NCI-H748 (cell line): ENCODE measurements at regions not wholly inside any gene's neighbourhood (a gene's known extent, or its start where the extent isn't known, plus 50 kb on each side); places are given as distances from the start of the nearest gene placed in this dataset.
A peak's percentile ranks its signal among the peaks of the same experiment; 100 is the strongest.
"Not testable (repeated sequence)": the region's sequence is repeated elsewhere in the genome, so short reads cannot be mapped to it uniquely, and the experiment has no call there.

Source experiments
- DNase-seq: peaks from one replicate; lab custom pipeline; 2025; ENCODE audit not compliant: unreplicated experiment; lab: John Stamatoyannopoulos, UW

DNA sequence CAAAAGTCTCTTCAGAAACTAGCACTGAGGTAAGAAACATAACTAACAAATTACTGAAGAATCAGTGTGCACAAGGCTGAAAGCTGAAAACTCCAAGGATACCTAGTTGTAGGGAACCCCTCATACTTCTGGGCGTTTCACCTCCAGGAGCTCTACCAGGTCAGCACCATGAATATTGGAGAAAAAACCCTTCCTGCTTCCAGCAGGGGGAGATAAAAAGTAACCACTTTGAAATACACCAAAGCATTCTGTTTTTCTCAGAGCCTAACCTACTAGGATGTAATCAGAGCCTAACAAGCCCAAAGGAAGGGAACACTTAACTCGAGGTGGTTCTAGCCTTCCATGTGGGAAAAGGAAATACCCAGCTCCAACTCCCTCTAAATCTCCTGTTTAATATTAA is 175.8 kb upstream of the MME start:
- peak; percentile 0 for DNase-seq

DNA sequence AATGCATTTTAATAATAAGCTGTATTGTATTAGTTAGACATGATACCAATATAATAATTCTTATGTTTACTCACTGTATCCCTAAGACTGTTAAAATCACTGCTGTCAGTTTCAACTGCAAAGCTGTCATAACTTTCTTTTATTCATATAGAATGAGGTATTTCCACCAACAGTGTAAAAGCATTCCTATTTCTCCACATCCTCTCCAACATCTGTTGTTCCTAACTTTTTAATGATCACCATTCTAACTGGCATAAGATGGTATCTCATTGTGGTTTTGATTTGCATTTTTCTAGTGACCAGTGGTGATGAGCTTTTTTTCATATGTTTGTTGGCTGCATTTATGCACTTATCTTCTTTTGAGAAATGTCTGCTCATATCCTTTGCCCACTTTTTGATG is 177.6 kb upstream of the MME start:
- DNase-seq: not testable (repeated sequence)

DNA sequence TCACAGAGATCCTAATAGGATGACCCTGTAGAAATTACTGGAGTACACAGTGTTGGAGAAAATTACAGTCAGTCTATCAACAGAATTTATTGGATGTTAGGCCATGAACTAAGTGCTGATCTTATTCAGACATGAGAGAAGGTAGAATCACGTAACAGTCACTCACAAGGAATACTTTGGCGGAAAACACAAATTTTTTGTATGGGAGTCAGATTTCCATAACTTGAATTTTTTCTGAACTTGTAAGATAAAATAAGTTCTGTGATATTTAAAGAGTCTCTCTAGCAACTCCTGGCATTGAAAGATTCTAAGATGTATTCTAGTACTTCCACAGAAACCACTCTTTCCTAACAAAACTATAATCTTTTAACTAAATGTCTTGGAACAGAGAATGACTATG is 178.8 kb upstream of the MME start:
- no peak for DNase-seq

DNA sequence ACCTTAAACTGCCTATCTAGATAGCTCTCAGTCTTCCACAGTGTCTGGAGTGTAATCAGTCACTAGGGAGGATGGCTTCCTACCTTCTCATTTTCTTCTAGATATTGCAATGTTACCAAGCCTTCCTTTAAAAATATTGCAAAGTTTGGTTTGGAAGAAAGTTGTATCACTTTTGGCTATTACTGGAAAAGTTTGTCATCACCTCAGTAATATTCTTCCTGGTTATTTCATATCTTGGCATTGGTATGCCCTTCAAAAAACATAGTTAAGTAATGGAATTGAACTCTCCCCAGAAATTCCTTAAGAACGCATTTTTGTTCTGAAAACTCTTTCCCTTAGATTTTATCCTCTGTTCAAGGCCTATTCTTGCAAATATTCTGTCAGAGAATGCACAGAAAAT is 179.3 kb upstream of the MME start:
- no peak for DNase-seq

DNA sequence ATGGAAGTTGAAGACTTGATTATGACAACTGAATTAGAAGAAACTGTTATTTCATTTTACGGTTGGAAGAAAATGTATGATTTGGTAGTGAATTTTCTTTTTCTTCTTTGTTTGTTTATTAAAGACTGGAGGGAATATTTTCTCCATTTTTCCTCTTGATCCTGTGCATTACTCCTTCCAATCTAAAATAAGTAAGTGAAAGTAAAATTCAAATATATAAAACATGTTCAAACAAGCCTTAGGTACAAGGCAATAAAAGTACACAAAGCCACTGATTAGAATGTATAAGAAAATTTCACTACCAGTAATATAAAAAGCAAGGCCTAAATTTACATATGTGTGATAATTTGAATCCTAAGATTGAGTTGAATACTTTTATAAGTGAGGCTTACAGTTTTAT is 181.2 kb upstream of the MME start:
- DNase-seq: no peak

DNA sequence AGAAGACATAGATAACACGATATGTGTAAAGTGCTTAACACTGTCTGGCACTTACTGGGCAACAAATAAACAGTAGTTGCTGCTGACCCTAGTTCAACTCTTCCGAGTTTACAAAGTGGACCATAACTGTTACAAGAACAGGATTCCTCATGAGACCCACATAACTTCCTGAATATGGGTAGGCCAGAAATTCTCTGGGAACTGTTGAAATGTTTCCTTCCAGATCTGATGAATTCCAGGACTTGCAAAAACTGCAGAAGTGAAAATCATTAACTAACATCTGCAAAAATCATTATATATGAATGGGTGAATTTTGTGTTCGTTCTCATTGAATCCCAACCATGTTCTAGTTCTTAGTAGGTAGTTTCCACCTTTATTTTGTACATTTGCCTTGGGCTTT is 181.7 kb upstream of the MME start:
- DNase-seq: no peak

DNA sequence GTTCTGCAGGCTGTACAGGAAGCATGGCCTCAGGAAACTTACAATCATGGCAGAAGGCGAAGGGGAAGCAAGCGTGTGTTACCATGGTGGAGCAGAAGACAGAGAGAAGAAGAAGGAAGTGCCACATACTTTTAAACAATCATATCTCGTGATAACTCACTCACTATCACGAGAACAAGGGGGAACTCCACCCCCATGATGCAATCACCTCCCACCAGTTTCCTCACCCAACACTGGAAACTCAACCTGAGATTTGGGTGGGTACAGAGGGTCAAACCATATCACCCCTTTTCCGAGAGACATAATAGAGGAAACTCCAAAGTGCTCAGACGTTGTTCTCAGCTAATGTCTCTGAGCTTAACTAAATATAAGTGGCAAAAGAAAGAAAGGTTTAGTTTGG is 186.3 kb upstream of the MME start:
- no peak for DNase-seq

DNA sequence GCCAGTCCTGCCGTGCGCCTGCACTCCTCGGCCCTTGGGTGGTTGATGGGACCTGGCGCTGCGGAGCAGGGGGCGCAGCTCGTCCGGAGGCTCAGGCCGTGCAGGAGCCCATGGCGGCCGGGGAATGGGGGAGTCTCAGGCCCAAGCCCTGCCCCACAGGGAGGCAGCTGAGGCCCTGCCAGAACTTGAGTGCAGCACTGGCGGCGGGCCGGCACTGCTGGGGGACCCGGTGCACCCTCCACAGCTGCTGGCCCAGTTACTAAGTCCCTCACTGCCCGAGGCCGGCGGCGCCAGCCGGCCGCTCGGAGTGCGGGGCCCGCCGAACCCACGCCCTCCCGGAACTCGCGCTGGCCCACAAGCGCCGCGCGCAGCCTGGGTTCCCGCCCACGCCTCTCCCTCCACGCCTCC is 190.9 kb upstream of the MME start:
- DNase-seq: no peak

DNA sequence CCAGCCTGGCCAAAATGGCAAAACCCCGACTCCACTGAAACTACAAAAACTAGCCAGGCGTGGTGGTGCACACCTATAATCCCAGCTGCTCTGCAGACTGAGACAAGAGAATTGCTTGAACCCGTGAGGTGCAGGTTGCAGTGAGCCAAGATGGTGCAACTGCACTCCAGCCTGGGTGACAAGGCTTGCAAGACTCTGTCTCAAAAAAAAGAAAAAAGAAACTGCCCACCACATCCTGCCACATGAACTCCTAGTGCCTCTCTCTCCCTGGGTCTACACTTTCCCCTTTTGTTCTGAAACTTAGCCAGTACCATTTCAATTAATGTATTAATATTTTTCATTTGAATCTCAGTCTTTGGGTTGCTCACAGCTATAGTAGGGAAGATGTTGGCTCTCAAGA is 192.2 kb upstream of the MME start:
- no peak for DNase-seq

DNA sequence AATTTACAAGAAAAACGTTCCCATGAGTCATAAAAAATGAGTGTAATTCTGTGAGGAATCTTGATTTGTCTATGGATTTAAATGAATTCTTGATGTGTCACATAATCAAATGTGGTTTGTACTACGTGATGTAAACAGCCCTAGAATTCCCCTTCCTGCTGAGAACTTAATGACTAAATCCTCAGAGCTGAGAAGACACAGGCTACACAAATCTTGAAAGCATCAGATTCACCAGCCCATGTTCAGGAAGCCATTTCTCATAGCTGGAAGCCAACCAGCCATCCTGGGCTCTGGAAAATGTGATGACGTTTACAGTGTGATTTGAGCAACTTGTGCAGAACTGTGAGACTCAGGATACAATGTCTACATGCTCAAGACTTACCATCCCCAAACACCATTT is 193.7 kb upstream of the MME start:
- no peak for DNase-seq

DNA sequence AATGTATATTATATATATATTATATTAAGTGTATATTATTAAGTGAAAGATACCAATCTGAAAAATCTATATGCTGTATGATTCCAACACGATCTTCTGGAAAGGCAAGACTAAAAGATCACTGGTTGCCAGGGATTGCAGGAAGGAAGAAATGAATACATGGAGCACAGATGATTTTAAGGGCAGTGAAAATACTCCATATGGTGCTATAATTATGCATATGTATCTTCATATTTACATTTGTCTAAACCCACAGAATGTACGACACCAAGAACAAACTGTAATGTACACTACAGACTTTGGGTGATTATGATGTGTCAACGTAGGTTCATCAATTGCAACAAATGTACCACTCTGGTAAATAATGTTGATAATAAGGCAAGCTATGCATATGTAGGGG is 194.7 kb upstream of the MME start:
- no peak for DNase-seq

DNA sequence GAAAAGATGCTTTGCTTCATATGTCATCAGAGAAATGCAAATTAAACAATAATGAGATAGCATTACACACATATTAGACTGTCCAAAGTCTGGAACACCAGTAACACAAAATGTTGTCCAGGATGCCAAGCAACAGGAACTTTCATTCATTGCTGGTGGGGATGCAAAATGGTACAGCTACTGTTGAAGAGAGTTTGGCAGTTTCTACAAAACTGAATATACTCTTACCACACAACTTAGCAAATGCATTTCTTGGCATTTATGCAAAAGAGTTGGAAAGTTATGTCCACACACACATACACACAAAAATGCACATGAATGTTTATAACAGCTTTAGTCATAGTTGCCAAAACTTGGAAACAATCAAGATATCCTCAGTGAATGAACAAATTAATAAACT is 195.2 kb upstream of the MME start:
- DNase-seq: no peak

DNA sequence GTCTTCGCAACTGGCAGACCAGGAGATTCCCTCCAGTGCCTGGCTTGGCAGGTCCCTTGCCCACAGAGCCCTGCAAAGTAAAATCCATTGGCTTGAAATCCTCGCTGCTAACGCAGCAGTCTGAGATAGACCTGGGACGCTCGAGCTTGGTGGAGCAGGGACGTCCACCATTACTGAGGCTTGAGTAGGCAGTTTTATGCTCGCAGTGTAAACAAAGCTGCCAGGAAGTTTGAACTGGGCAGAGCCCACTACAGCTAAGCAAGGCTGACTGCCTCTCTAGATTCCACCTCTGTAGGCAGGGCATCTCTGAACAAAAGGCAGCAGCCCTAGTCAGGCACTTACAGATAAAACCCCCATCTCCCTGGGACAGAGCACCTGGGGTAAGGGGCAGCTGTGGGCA is 205.0 kb upstream of the MME start:
- DNase-seq: peak; percentile 4

DNA sequence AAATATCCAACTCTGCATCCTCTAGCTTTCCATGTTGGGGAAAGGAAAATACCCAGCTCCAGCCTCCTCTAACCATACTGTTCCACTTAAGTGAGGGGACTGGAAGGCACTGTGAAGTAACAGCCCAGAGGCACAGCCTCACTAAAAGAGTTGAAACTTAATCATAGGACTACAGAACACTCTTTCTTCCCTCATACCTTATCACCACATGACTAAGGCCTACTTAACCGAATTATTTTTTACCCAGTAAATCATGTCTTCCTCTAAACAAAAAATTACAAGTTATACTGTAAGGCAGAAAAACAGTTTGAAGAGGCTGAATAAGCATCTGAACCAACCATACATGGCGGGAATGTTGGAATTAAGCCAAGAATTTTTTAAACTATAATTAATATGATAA is 207.4 kb upstream of the MME start:
- no peak for DNase-seq

DNA sequence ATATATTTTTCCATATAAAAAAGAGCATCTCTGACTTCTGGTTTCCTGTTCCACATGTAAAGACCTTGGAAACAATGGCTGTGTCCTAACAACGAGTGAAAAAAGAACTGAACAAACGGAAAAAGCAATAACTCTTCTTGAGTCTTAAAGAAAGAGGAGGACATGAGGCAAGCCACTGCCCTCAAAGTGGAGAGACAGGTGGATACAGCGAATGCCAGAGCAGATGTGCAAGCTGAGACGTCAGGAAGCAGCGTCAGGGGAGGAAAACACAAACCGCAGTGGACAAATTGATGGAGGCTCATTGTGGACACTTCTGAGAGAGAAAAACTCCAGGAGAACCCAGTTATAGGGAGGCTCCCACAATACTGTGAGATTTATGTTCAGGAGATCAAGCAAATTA is 208.0 kb upstream of the MME start:
- DNase-seq: no peak

DNA sequence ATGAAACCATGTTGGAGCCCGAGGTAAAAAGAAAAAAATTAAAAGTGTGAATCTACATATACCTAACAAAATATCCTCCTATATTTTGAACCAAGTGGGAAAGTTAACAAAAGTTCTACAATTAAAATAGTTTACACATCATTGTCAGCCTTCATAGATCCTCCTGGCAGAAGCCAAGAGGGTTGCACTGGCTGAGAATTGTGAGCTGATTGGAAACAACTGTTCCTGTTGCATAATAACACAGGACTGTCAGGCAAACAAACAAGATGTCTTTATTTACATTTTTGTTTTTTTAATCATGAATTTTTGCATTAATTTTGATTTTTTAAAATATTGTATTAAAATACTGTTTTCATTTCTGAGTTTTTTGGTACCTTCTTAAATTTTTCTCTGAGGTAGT is 215.2 kb upstream of the MME start:
- no peak for DNase-seq

DNA sequence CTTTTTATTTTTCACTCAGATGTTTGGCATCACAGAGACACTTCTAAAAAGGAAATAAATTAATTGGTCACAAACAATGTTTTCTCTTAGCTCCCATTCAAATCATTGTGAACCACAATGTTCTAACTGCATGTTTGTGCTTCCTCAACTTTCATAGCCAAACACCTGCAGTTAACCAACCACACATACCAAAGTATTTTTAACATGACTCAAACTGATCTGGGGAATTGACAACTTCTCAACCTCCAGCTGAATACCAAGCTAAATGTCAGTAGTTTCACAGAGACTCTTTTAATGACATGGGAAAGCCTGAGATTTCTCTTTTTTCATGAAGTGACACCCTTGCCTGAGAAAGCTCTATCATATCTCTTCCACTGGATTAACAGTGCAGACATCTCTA is 217.9 kb upstream of the MME start:
- DNase-seq: no peak

DNA sequence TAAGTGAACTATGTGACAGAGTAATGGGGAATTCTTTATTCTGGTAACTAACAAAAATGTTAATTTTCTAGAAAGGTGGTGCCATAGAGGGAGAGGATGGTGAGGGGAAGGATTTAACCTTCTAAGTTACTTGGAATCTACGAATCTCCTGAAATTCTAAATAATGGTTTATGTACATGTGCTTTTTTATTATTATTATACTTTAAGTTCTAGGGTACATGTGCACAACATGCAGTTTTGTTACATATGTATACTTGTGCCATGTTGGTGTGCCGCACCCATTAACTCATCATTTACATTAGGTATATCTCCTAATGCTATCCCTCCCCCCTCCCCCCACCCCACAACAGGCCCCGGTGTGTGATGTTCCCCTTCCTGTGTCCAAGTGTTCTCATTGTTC is 227.1 kb upstream of the MME start:
- DNase-seq: not testable (repeated sequence)

DNA sequence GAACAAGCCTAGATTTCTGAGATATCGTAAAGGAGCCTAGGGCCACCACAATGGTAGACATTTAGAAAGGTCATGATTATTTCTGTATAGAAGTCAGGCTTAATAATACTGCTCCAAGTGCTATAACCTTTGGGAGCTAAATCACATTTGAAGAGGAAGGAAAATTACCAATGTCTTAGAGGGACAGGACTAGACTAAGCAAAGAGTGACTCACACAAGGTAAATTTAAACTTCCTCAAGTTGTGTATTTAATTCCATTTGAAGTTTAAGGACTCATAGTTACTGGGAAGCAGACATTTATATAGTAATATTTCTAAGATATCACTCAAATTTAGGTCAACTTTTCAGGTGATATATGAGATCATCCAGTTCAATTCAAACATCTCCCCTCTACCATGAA is 227.6 kb upstream of the MME start:
- no peak for DNase-seq

DNA sequence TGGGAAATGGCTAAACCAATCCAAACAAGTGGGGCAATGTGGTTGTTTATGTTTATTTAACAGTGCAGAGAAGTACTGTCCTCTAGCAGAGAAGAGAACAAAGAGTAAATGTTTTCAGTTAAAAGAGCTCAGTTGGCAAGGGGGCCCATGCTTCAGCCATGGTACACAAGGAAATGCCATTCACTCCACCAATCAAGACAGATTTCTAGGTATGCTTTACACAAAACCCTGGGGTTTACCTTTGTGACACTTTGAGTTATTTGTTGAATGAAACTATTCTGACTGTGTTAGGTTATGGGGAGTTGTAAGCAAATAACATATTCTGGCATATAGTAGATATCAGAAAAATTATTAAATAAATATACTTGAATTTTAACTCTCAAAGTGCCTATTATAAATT is 228.5 kb upstream of the MME start:
- no peak for DNase-seq

DNA sequence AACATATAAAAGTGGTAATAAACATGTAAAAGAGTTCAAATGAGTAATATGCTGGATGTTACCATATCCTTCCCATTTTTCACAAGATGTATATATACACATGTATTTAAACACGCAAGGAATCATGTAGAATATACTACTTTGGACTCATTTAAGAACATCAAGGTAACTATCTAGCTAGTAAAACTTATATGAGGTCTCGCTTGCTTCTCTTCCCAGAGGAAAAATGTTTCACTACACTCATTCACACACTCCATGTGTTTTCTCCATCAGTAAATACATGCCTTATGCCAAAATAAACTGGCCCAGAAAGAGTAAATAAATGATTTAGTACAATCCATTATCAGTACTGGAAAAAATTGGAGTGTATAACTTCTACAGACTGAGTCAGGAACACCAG is 229.2 kb upstream of the MME start:
- DNase-seq: no peak

DNA sequence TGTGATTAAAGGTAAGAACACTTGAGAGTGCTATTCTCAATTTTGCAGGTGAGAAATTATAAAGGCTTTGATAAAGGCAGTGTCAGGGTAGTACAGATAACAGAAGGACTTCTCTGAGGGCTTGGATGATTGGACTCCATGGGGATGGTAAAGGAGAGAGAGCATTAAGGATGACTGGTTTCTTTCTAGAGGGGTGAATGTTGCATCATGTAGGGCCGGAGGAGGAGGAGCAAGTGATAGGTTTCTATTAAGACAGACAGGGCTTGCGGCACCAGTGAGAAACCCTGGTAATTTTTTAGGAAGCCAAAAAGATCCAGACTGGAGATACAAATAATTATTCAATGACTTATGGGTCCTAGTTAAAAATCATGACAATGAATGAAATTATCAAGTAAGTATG is 230.7 kb upstream of the MME start:
- no peak for DNase-seq

DNA sequence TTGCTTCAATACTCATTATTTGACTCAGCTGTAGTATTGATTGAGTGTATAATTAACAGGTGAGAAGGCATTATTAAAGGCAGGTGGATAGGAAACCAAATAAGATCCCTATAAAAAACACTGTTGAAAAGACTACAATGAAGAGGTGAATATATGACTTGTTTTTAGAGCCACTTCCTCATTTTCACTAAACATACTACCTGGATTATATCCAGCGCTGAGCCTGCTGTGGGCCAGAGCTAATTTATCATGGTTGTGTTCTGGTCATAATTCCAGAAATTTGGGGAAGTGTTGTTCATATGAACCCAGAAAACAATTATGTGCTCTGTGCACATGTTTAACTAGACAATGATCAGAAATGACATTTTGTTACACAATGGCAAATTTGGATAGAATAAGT is 235.3 kb upstream of the MME start:
- peak; percentile 79 for DNase-seq

DNA sequence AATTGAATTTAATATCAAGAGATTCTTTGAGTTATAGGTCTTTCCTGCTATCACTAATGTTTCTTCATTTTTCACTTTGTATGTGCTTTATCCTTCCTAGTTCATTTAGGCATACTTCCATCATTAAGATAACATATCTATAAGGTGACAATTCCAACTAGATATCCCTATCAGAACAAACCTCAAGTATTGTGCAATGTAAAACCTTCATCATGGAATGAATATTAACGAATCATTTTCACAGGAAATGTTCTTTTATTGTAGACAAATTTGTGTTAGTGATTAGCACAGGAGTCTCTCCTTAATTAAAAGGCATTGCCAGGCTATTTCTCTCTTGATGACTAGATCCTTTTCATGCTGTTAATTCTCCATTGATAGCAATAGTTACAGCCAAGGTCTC is 236.5 kb upstream of the MME start:
- DNase-seq: no peak
